22Rv1 (cell line): ENCODE measurements at regions not wholly inside any gene's neighbourhood (a gene's known extent, or its start where the extent isn't known, plus 50 kb on each side); places are given as distances from the start of the nearest gene placed in this dataset.

Experiments used
- ZFX ChIP-seq: fragments of 450-650 bp; IDR thresholded peaks from 2 replicates; pipeline ENCODE4 v1.6.1; 2017; ENCODE audit warnings: antibody characterized with exemption, borderline replicate concordance
- TF ChIP-seq, protein P1 (sequence below): fragments of 450-650 bp; IDR thresholded peaks from 2 replicates; pipeline ENCODE4 v1.5.1; 2017; ENCODE audit warnings: mild to moderate bottlenecking

DNA sequence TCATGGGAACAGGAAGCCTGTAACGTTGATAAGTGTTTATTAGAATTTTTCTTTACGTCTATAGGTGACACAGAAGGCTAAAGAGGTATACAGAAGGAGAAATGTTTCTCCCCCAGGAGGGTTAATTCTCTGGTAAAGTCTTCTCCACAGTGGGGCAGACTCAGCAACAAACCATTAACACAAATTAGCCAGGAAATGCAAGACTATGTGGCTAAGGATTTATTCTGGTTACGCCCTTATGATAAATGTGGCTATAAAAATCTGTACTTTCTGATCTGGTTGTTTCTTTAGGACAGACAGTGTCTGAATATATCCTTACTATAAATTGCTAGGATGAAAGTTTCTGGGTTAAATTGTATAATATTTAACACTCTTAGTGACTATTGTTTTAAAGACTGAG, 423.3 kb downstream of the FLRT2 start:
- TF ChIP-seq, protein P1, sequence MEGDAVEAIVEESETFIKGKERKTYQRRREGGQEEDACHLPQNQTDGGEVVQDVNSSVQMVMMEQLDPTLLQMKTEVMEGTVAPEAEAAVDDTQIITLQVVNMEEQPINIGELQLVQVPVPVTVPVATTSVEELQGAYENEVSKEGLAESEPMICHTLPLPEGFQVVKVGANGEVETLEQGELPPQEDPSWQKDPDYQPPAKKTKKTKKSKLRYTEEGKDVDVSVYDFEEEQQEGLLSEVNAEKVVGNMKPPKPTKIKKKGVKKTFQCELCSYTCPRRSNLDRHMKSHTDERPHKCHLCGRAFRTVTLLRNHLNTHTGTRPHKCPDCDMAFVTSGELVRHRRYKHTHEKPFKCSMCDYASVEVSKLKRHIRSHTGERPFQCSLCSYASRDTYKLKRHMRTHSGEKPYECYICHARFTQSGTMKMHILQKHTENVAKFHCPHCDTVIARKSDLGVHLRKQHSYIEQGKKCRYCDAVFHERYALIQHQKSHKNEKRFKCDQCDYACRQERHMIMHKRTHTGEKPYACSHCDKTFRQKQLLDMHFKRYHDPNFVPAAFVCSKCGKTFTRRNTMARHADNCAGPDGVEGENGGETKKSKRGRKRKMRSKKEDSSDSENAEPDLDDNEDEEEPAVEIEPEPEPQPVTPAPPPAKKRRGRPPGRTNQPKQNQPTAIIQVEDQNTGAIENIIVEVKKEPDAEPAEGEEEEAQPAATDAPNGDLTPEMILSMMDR: no peak
- no peak for TF ChIP-seq ZFX
